Left renal cortex interstitium (tissue), 4 donors: ENCODE measurements at regions not wholly inside any gene's neighbourhood (a gene's known extent, or its start where the extent isn't known, plus 50 kb on each side); places are given as distances from the start of the nearest gene placed in this dataset.
"Not testable (repeated sequence)": the region's sequence is repeated elsewhere in the genome, so short reads cannot be mapped to it uniquely, and the experiment has no call there.

Source experiments
- DNase-seq, 4 donors: peaks; one replicate each; pipeline ENCODE4 v3.0.0-alpha.2; 2013; ENCODE audit warnings: low read depth in 4 of 4, low spot score in 2 of 4, missing footprints in 1 of 4

DNA sequence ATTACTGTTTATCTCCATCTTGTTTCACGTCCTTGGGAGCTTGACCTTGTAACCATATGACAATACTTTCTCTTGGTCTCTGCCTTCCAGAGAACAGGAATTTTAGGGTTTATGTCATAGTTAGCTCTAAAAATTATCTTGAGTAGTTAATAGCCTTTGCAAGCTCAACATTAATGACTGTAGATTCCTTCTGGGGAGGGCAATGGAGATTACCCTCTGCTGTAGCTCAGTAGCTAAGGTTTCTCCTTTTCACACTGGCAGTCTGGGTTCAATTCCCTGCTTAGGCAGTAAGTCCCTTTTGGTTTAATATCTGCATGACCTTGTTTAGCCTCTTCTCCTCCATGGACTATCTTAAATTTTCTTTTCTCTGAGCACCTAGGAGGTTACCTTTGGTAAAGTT is 181.7 kb upstream of the GPR101 start:
- no peak for DNase-seq

DNA sequence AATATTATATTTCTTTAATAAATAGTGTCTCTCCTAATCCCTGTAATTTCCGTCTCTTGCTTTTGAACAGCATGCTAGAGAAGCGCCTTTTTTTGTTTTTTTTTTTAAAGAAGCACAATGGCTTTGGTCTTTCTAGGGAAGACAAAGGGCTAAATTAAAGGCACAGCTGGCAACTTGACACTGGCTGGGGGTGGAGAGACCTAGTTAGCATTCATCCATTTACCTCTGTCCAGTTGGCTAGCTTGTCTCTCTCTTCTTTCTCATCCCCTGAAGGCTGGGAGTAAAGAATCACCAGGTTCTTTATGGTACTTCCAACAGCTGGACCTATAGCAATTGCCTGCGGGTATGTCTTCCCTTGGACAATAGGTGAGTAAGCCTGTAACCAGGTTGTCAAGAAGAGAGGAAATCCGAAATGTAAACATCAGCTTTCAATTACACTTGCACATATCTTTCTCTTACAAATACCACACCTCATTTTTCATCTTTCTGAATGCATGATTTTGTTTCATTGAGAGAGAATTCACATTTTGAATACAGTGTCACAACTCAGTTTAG is 178.4 kb upstream of the GPR101 start:
- no peak for DNase-seq

GRCh38 chrX:137198040-137198439 is 164.2 kb upstream of the GPR101 start:
- DNase-seq = no peak

GRCh38 chrX:137195991-137196390 is 162.2 kb upstream of the GPR101 start:
- no peak for DNase-seq

GRCh38 chrX:137195296-137195695 is 161.5 kb upstream of the GPR101 start:
- DNase-seq = no peak

GRCh38 chrX:137194164-137194563 is 160.4 kb upstream of the GPR101 start:
- DNase-seq = peak in 1 of 4 donors; percentile 8

- no peak for DNase-seq
These were observed 153.7 kb upstream of the GPR101 start for GRCh38 chrX:137187540-137187939.

DNA sequence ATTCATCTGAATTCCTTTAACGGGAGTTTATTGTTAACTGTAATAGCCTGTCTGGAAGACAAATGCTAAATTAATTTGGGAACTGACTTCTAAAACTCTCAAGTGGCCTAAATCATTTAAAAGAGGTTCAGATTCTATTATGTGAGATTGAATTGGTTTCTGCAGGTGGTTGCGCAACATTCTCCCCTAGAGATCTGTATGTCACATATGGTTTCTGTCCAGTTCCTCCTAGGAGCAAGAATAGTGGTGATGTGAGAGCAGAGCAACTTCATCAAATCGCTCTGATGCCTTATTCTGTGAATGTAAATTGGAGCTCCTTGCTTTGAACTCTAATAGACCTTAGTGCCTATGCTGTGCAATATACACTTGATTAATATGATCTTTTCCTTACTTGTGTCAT is 144.6 kb upstream of the GPR101 start:
- no peak for DNase-seq

DNA sequence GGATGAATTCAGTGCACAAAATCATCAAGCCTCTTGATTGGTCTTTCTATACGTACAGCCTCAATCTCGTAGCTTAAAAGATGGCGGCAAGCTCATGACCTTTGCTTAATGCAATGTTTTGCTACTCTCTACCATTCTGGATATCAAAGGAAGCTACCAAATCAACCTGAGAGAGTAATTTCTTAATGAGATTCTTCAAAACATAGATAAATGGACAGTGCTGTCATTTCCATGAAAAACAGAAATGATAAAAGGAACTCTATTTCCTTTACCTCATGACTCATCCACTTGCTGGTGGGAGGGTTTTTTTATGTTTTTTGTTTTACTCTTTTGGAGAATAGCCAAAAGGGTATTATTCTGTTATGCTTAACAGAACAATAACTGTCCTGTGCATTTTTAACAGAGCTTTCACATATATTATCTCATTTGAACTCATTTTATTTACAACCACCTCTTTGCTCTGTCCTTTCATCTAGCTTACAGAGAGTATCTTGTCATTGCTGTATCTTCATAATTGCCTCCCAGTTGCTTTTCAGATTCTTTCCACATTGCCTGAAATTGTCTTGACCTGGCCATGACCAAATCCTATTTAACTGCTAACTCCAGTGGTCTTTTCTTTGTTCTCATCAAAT is 138.6 kb upstream of the GPR101 start:
- no peak for DNase-seq

- DNase-seq = no peak
These were observed 137.8 kb upstream of the GPR101 start for GRCh38 chrX:137171626-137172025.

GRCh38 chrX:137166591-137166990 is 132.8 kb upstream of the GPR101 start:
- DNase-seq = no peak

DNA sequence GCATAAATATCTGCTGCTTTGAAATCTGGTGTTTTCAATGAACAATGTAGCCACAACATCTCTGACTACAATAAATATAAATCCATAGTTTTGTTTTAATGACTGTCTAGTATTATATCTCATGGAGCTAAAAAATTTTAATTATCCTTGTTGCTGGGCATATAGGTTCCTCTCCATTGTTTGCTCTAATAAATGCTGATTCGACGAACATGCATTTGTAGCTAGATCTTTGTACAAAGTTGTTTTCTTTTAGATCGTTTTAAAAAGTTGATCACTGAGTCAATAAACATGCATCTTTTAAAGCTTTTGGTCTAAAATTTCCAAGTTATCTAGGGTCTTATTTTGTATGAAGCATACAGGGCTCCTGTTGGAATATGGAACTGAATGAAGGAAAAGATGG is 130.5 kb upstream of the GPR101 start:
- no peak for DNase-seq

- DNase-seq = no peak
These were observed 117.6 kb upstream of the GPR101 start for GRCh38 chrX:137151403-137151802.

GRCh38 chrX:137143864-137144263 is 110.1 kb upstream of the GPR101 start:
- no peak for DNase-seq

DNA sequence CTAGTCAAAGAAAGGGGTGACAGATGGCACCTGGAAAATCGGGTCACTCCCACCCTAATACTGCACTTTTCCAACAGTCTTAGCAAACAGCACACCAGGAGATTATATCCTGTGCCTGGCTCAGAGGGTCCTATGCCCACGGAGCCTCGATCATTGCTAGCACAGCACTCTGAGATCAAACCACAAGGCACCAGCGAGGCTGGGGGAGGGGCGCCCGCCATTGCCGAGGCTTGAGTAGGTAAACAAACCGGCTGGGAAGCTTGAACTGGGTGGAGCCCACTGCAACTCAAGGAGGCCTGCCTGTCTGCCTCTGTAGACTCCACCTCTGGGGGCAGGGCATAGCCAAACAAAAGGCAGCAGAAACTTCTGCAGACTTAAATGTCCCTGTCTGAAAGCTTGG is 88.9 kb upstream of the GPR101 start:
- DNase-seq = not testable (repeated sequence)

DNA sequence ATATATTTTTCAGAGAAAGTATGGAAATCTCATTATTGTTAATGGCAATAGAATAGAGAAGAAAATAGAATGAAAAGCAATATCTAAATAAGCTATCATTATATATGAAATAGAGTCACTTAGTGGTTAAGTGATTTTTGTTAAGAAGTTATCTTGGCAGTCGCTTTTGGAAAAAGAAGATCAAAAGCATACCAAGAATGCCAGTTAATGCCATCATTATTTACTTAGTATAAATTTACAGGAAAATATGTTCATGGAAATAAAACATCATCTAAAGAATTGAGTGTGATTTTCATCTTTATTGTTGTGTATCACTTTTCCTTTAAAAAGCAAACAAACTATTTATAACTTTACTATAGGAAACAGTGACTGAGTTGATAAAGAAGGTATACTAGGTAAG is 85.3 kb upstream of the GPR101 start:
- DNase-seq = no peak

- no peak for DNase-seq
These were observed 84.7 kb upstream of the GPR101 start for GRCh38 chrX:137118536-137118935.

- DNase-seq = no peak
These were observed 84.3 kb upstream of the GPR101 start for GRCh38 chrX:137118136-137118535.

DNA sequence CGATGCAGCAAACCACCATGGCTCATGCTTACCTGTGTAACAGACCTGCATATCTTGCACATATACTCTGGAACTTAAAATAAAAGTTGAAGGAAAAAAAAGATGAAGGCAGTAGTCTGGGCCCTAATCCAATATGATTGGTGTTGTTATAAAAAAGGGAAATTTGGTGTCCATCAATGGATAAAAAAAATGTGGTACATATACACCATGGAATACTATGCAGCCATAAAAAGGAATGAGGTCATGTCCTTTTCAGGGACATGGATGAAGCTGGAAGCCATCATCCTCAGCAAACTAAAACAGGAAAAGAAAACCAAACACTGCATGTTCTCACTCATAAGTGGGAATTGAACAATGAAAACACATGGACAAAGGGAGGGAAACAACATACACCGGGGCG is 74.1 kb upstream of the GPR101 start:
- DNase-seq = not testable (repeated sequence)

- no peak for DNase-seq
These were observed 67.6 kb upstream of the GPR101 start for GRCh38 chrX:137101273-137101990.
